ENCODE measurements at regions not wholly inside any gene's neighbourhood (a gene's known extent, or its start where the extent isn't known, plus 50 kb on each side); places are given as distances from the start of the nearest gene placed in this dataset.

- no peak for DNase-seq (ENCODE audit: low spot score)
- in situ Hi-C loops (cut with HindIII; ENCODE audit: low sequenced_read_pairs) = no loop called here
Observed at GRCh38 chr4:156710365-156711192, 261.0 kb downstream of the PDGFC start.

DNA sequence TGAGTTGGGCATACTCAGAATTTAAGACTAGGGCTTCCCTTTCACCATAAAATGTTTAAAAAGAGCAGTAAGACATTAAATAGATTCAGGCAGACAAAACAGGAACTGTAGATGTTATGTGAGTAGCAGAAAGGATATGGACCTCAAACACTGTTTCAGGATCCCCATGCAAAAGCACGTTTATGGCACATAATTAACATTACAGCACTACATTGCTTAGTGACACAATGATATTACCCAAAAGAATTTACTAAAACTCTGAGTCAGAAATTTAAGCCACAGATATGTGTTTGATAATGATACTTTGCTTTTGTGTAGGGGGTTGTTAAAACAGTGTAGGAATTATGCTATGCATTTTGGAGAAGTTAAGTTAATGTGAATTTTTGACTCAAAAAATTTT is 266.3 kb downstream of the PDGFC start:
- in situ Hi-C loops (cut with HindIII; ENCODE audit: low sequenced_read_pairs) = no loop called here
- DNase-seq (ENCODE audit: low spot score) = no peak

DNA sequence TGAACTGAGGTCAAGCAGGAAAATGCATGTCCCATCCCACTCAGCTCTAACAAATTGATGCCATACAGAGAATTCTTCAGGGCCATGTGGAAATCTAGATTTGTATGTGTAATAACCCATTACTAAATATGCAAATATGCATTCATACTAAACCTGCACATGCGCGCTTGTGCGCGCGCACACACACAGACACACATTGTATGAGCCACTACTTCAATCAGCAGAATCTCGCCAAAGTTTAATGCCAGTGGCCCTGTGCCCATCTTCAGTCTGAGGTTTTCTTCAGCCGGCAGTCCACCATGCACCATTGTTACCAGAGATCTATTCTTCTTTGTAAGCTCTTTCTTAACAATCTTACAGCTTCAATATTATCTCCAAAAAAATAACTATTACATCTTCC is 276.4 kb downstream of the PDGFC start:
- DNase-seq (ENCODE audit: low spot score) = no peak
- in situ Hi-C loops (cut with HindIII; ENCODE audit: low sequenced_read_pairs) = no loop called here

- no peak for DNase-seq (ENCODE audit: low spot score)
- in situ Hi-C loops (cut with HindIII; ENCODE audit: low sequenced_read_pairs) = no loop called here
Observed at GRCh38 chr4:156694413-156694812, 277.2 kb downstream of the PDGFC start.

DNA sequence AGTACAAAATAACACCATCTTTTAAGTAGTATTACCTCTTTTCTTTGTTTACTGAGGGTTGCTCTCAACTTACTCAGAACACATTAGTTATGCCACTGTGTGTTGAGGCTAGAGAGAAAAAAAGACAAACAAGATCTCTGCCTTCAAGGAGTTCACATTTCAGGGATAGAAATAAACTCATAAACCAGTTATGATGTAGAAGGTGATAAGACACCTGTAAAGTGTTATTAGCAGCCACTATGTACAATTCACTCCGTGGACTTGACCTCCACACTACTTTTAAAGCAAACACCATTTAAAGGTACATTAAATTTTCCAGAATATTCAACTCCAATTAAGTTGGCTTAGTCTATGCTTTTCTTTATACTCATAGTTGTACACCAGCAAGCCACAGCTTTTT is 278.0 kb downstream of the PDGFC start:
- in situ Hi-C loops (cut with HindIII; ENCODE audit: low sequenced_read_pairs) = no loop called here
- DNase-seq (ENCODE audit: low spot score) = no peak

- no peak for DNase-seq (ENCODE audit: low spot score)
- in situ Hi-C loops (cut with HindIII; ENCODE audit: low sequenced_read_pairs) = no loop called here
Observed at GRCh38 chr4:156692016-156692415, 279.6 kb downstream of the PDGFC start.

DNA sequence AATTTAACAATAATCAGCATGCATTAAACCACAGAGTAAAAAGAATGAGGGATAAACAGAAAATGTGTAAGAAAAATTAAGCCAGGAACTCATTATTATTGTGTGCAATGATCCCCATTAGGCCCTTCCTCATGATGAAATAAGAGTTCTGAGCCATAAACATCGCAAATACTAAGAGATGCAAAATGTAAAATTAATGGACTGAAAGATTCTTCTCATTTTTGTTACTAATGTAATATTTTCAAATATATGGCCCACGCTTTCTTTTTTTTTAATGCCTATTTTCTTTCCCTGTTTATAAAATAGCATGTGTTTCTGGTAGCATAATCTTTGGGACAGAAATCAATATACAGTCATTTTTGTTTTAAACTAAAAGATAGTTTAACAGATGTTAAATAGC is 281.0 kb downstream of the PDGFC start:
- in situ Hi-C loops (cut with HindIII; ENCODE audit: low sequenced_read_pairs) = no loop called here
- no peak for DNase-seq (ENCODE audit: low spot score)

- in situ Hi-C loops (cut with HindIII; ENCODE audit: low sequenced_read_pairs) = no loop called here
Observed at GRCh38 chr4:156686120-156686519, 285.5 kb downstream of the PDGFC start.

DNA sequence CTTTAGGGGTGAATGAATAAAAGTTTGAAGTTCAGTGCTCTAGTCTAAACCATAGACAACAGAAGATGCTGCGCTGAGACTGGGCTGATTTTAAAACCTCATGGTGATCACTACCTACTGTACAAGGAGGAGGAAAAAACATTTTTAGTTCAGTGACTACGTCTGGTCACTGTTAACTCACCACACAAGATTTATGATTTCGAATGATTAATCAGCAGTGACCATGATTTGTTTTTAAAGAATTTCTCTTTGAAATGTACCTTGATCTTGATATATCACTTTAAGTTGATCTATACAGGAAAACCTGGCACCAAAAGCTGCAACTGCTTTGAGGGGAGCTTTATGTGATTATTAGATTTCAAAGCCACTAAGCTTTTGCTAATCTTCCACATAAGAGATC is 286.3 kb downstream of the PDGFC start:
- in situ Hi-C loops (cut with HindIII; ENCODE audit: low sequenced_read_pairs) = no loop called here
- DNase-seq (ENCODE audit: low spot score) = no peak

More at GRCh38 chr4:156686120-156686519, 285.5 kb downstream of the PDGFC start:
- no peak for DNase-seq (ENCODE audit: low spot score)

DNA sequence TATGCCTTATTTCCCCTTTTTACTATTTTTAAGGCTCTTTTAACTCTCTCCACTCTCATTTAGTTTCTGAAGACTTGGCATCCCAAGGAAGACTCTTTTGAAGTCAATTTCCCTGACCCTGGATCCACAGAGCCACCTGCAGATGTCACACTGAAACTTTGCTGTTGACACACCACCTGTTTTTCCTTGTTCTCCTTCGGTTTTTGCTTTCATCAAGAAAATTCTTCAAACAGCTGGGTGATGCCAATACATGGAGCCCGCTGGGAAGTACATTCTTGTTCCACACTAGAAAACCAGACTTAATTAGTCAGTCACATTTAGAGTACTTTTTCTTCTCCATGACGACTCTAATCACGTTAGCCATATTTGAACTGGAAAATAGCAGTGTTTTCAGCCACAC is 293.9 kb downstream of the PDGFC start:
- DNase-seq (ENCODE audit: low spot score) = no peak
- in situ Hi-C loops (cut with HindIII; ENCODE audit: low sequenced_read_pairs) = no loop called here

GRCh38 chr4:156677131-156677531 is 294.5 kb downstream of the PDGFC start:
- DNase-seq (ENCODE audit: low spot score) = peak; percentile 12
- in situ Hi-C loops (cut with HindIII; ENCODE audit: low sequenced_read_pairs) = no loop called here

DNA sequence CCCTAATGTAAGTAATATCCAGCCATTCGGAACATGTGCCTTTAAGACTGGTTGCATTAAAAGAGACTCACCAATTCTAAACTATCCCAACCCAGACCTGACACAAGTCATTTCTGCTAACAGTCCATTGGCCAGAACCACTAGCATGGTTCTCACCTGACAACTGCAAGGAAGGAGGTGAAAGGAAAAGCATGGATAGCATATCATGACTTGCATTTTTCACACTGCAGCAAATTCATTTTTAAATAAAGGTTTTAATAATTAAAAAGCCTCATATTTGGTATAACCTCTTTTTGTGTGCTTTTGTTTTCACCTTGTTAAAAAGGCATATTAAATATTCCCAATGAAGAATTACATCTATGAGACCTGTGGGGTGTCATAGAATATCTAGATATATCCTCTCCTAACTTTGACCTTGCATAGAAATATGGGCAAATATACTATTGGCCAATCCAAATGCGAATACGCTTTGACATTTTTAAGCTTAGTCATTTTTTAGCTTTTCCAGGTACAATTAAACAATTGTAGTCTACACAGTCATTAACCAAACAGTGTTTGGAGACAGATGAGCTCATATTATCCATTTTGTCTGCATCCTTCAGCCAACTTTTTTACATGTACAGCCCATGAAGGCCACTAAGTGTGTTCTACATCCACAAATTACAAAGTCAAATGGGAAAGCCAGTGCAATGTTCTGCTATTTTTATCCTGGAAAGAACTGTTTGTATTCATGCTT is 295.3 kb downstream of the PDGFC start:
- in situ Hi-C loops (cut with HindIII; ENCODE audit: low sequenced_read_pairs) = no loop called here
- DNase-seq (ENCODE audit: low spot score) = no peak

- in situ Hi-C loops (cut with HindIII; ENCODE audit: low sequenced_read_pairs) = no loop called here
- no peak for DNase-seq (ENCODE audit: low spot score)
Observed at GRCh38 chr4:156673483-156673882, 298.1 kb downstream of the PDGFC start.

GRCh38 chr4:156672492-156673305 is 298.9 kb downstream of the PDGFC start:
- no peak for DNase-seq (ENCODE audit: low spot score)
- in situ Hi-C loops (cut with HindIII; ENCODE audit: low sequenced_read_pairs) = no loop called here

GRCh38 chr4:156665780-156666366 is 305.7 kb downstream of the PDGFC start:
- no peak for DNase-seq (ENCODE audit: low spot score)
- in situ Hi-C loops (cut with HindIII; ENCODE audit: low sequenced_read_pairs) = no loop called here

DNA sequence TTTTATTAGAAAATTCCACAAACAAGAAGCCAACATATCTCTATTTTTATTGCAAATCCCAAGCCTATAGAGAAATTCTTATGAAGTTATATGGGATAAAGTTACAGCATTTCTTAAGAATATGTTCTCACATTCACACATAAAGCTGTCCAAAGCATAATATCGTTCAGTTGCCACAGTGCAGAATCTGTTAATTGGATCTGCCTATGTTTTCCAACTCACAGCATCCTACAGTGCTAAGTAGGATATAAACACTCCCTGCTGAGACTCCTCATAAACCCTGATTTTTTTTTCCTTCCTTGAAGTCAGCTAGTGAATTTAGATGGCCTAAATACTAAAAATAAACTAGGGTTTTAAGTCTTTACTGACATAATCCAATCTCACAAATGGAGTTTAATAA is 307.9 kb downstream of the PDGFC start:
- DNase-seq (ENCODE audit: low spot score) = no peak
- in situ Hi-C loops (cut with HindIII; ENCODE audit: low sequenced_read_pairs) = no loop called here

DNA sequence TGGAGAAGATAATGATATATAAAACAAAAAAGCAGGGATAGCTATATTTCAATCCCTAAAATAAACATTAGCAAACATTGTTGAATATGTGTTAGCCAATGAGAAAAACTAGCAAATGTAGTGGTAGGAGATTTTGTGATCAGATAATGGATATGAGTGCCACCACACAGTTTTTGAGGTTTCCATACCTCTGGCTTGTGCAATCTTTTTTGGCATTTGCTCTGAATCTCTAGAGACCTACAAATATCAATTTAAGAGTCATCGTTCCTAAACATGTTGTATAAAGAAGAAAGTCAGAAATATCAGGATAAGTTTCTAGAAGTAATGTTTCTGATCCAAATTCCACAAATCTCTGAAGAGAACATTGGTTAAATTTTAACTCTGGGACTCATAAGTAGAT is 308.7 kb downstream of the PDGFC start:
- no peak for DNase-seq (ENCODE audit: low spot score)
- in situ Hi-C loops (cut with HindIII; ENCODE audit: low sequenced_read_pairs) = no loop called here

- DNase-seq (ENCODE audit: low spot score) = no peak
- in situ Hi-C loops (cut with HindIII; ENCODE audit: low sequenced_read_pairs) = no loop called here
Observed at GRCh38 chr4:156661555-156661954, 310.0 kb downstream of the PDGFC start.

GRCh38 chr4:156660465-156660864 is 311.1 kb downstream of the PDGFC start:
- DNase-seq (ENCODE audit: low spot score) = no peak
- in situ Hi-C loops (cut with HindIII; ENCODE audit: low sequenced_read_pairs) = no loop called here

GRCh38 chr4:156659983-156660382 is 311.6 kb downstream of the PDGFC start:
- in situ Hi-C loops (cut with HindIII; ENCODE audit: low sequenced_read_pairs) = no loop called here
- no peak for DNase-seq (ENCODE audit: low spot score)
